ENCODE measurements at regions not wholly inside any gene's neighbourhood (a gene's known extent, or its start where the extent isn't known, plus 50 kb on each side); places are given as distances from the start of the nearest gene placed in this dataset.
A peak's percentile ranks its signal among the peaks of the same experiment; 100 is the strongest.
"Not testable (repeated sequence)": the region's sequence is repeated elsewhere in the genome, so short reads cannot be mapped to it uniquely, and the experiment has no call there.

DNA sequence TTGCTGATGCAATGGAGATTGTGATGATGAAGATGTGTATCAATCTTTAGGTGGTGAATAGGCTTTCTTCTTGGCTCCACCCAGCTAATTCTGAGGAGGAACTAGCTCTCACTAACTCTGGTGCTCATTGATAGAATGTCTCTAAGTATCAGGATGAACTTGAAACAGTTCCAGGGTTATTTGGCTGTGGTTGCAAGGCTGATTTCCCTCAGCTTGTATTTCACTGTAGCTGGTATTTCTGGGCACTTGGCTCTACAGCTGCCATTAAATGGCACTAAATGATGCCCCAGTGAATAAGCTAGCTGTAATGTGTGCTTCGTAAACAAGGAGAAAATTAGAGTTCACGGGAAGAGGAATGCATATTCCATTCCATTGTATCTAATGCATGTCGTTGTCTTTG lies 241.2 kb downstream of the RPIA start:
- ATAC-seq, result no peak
- no peaks in the 10 kb centered on the region for H3K27me3 ChIP-seq
- H3K9me3 ChIP-seq, result no peaks in the 10 kb centered on the region
- no peak for DNase-seq
- H3K36me3 ChIP-seq (replicated peaks in 1 of 2; ENCODE audit: insufficient read depth in 1 of 2, low read depth in 2 of 2), result no peaks in the 10 kb centered on the region
- no peaks in the 10 kb centered on the region for H3K4me1 ChIP-seq
- no peak overlapping the region for H3K4me3 ChIP-seq
- 67 to 77% methylated on average over 3 of the region's 3 CpGs for WGBS, 2 donors
- no peak overlapping the region for H3K27ac ChIP-seq
- TF ChIP-seq POLR2A (IDR thresholded peaks at IDR 0.05), result no peak
- TF ChIP-seq, protein P1, sequence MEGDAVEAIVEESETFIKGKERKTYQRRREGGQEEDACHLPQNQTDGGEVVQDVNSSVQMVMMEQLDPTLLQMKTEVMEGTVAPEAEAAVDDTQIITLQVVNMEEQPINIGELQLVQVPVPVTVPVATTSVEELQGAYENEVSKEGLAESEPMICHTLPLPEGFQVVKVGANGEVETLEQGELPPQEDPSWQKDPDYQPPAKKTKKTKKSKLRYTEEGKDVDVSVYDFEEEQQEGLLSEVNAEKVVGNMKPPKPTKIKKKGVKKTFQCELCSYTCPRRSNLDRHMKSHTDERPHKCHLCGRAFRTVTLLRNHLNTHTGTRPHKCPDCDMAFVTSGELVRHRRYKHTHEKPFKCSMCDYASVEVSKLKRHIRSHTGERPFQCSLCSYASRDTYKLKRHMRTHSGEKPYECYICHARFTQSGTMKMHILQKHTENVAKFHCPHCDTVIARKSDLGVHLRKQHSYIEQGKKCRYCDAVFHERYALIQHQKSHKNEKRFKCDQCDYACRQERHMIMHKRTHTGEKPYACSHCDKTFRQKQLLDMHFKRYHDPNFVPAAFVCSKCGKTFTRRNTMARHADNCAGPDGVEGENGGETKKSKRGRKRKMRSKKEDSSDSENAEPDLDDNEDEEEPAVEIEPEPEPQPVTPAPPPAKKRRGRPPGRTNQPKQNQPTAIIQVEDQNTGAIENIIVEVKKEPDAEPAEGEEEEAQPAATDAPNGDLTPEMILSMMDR (IDR thresholded peaks at IDR 0.05), result no peak
- intact Hi-C loops (cut with DNase I), result no loop called here

DNA sequence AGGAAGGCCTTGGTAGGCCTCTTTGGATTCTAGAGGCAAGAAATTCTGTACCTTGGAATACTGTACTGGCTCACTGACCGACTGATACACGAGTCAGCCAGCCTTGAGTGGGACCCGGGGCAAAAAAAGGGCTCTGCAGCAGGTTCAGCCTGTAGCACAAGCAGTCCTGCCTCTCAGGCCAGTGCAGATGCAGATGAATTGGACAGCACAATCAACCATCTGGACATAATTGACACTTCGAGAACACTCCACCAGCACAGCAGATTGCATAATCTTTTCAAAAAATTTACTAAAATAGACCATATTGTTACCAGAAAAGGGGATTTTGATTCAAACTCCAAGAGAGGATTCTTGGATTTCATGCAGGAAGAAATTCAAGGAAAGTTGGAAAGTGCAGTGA lies 241.6 kb downstream of the RPIA start:
- no peaks in the 10 kb centered on the region for H3K27me3 ChIP-seq
- H3K9me3 ChIP-seq, result no peaks in the 10 kb centered on the region
- DNase-seq (no peak), ATAC-seq (no peak)
- intact Hi-C loops (cut with DNase I), result no loop called here
- WGBS, 2 donors, result 45 to 48% methylated on average over 4 of the region's 4 CpGs
- TF ChIP-seq, protein P1 (IDR thresholded peaks at IDR 0.05), result no peak
- no peak for TF ChIP-seq POLR2A (IDR thresholded peaks at IDR 0.05)
- no peaks in the 10 kb centered on the region for H3K36me3 ChIP-seq (replicated peaks in 1 of 2; ENCODE audit: insufficient read depth in 1 of 2, low read depth in 2 of 2)
- H3K4me1 ChIP-seq, result no peaks in the 10 kb centered on the region
- no peak overlapping the region for H3K27ac ChIP-seq
- H3K4me3 ChIP-seq, result no peak overlapping the region

DNA sequence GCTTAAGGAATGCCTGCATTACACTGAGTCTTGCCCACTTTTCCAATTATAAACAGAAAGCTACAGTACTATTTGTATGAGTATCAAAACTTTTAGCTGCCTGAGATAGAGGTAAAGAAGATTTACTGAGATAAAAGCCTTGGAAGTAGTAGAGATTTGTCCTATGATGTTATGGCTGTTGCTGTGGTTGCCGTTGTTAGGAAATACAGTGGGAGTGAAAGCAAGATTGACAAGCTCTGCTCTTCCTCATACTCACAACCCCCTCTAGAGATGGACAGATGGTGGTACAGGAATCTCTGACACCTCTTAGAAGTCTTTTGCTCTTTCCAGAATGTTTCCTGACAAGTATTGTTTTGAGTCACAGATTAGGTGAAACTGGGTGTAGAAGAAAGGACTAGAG lies 242.5 kb downstream of the RPIA start:
- H3K9me3 ChIP-seq, result no peaks in the 10 kb centered on the region
- intact Hi-C loops (cut with DNase I), result no loop called here
- WGBS, 2 donors, result 17 to 46% methylated on average over 1 of the region's 1 CpG
- DNase-seq (no peak), ATAC-seq (no peak)
- H3K27ac ChIP-seq, result no peak overlapping the region
- no peaks in the 10 kb centered on the region for H3K27me3 ChIP-seq
- H3K4me3 ChIP-seq, result no peak overlapping the region
- H3K4me1 ChIP-seq, result no peaks in the 10 kb centered on the region
- no peaks in the 10 kb centered on the region for H3K36me3 ChIP-seq (replicated peaks in 1 of 2; ENCODE audit: insufficient read depth in 1 of 2, low read depth in 2 of 2)
- no peak for TF ChIP-seq POLR2A (IDR thresholded peaks at IDR 0.05)
- TF ChIP-seq, protein P1 (IDR thresholded peaks at IDR 0.05), result no peak

DNA sequence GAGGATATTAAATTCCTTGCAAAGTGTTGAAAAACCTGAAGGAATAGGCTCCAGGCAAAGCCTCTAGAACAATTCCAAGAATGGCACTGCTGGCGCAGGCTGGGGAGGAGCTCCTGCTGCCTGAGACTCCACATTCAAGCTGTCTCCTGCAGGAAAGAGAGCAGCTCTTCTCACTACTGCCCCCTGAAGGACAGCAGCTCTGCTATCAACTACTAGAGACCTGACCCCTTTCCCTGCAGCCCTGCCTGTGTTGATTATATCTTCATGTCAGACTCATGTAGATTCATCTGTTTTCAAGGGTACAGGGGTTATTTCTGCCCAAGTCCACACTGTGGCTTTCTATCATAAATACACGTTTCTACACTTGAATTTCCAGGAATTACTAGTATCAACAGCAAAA lies 249.7 kb downstream of the RPIA start:
- H3K27me3 ChIP-seq; H3K27ac ChIP-seq; H3K9me3 ChIP-seq; intact Hi-C loops (cut with DNase I); H3K4me1 ChIP-seq; H3K36me3 ChIP-seq (replicated peaks in 1 of 2; ENCODE audit: insufficient read depth in 1 of 2, low read depth in 2 of 2); ATAC-seq; H3K4me3 ChIP-seq: not testable (repeated sequence)
- DNase-seq, result peak; percentile 16 to 48 (median 32)
- TF ChIP-seq, protein P1 (IDR thresholded peaks at IDR 0.05), result peak in 4 of 7 experiments; percentile 19 to 31 (median 25)
- 19 to 38% methylated on average over 2 of the region's 2 CpGs for WGBS, 2 donors

DNA sequence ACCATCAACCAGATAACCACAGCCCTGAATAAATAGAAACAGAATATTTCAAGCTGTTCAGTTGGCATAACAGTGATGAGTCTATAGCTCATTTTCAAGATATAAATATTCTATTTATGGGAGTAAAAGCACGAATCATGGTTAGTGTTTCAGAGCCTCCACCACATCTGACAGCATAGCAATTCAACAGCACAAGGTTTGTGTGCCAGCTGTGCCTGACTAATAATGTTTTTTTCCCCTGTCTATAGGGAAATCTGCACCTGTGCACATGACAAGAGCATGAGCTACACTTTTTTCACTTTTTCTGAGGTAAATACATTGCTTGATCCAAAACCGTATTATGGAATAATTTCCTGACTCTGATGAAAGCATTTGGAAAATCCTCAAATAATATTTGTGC lies 251.3 kb downstream of the RPIA start:
- intact Hi-C loops (cut with DNase I), result no loop called here
- H3K4me1 ChIP-seq, result no peaks in the 10 kb centered on the region
- no peak for ATAC-seq

More for the DNA sequence above, 251.3 kb downstream of the RPIA start:
- WGBS, 2 donors, result 49 to 55% methylated on average over 2 of the region's 2 CpGs
- no peaks in the 10 kb centered on the region for H3K36me3 ChIP-seq (replicated peaks in 1 of 2; ENCODE audit: insufficient read depth in 1 of 2, low read depth in 2 of 2)
- no peak overlapping the region for H3K27ac ChIP-seq
- no peaks in the 10 kb centered on the region for H3K27me3 ChIP-seq
- no peak overlapping the region for H3K4me3 ChIP-seq
- no peaks in the 10 kb centered on the region for H3K9me3 ChIP-seq
- TF ChIP-seq POLR2A (IDR thresholded peaks at IDR 0.05), result no peak
- TF ChIP-seq, protein P1 (IDR thresholded peaks at IDR 0.05), result no peak
- DNase-seq, result no peak
